Fibroblast of lung (primary cell): ENCODE measurements at regions not wholly inside any gene's neighbourhood (a gene's known extent, or its start where the extent isn't known, plus 50 kb on each side); places are given as distances from the start of the nearest gene placed in this dataset.

Experiments
- EZH2 ChIP-seq: IDR thresholded peaks from 2 replicates; pipeline ENCODE4 v1.5.1; 2012; ENCODE audit warnings: low read length, control low read depth, mild to moderate bottlenecking; ENCODE audit errors: missing control alignments
- TF ChIP-seq, protein P1 (sequence below), 2 donors: IDR thresholded peaks in 1 of 2; conservative IDR thresholded peaks in 1 of 2; 1 replicate in 1 of 2; 2 replicates in 1 of 2; pipeline ENCODE4 v1.5.1; 2011 to 2012; ENCODE audit warnings: low read length in 2 of 2, control low read depth in 1 of 2, inconsistent platforms in 1 of 2, low read depth in 1 of 2, mild to moderate bottlenecking in 1 of 2

DNA sequence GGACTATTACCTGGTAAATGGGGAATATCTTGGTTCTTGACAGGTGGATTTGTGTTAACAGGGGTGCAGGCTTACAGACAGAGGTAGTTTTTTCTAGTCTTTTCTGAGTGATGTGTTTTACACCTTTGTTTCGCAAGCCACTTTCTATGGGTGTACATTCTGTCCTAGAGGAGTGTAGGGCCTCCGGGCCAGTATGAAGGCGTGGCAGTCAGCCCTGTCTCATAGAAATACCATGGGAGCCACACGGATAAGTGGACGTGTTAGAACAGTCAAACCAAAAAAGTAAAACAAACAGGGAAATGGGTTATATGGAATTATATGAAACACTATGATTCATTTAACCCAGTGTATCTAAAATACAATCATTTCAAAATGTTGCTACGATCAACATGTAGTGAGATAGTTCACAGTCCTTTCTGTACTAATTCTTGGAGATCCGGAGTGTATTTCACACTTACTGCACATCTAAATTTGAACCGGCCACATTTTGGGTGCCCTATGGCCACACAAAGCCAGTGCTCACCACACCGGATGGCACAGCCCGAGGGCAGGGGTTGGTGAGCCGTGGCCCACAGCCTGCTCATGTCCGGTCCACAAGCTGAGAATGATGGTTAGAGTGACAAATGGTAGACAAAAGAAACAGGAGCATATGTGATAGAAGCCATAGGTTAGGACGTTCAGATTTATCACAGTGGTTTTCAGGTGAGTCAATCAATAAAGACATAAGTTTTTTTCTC, 80.1 kb upstream of the IRX4 start:
- TF ChIP-seq, protein P1, sequence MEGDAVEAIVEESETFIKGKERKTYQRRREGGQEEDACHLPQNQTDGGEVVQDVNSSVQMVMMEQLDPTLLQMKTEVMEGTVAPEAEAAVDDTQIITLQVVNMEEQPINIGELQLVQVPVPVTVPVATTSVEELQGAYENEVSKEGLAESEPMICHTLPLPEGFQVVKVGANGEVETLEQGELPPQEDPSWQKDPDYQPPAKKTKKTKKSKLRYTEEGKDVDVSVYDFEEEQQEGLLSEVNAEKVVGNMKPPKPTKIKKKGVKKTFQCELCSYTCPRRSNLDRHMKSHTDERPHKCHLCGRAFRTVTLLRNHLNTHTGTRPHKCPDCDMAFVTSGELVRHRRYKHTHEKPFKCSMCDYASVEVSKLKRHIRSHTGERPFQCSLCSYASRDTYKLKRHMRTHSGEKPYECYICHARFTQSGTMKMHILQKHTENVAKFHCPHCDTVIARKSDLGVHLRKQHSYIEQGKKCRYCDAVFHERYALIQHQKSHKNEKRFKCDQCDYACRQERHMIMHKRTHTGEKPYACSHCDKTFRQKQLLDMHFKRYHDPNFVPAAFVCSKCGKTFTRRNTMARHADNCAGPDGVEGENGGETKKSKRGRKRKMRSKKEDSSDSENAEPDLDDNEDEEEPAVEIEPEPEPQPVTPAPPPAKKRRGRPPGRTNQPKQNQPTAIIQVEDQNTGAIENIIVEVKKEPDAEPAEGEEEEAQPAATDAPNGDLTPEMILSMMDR (conservative IDR thresholded peaks at IDR 0.05 in 1 of 2, IDR thresholded peaks at IDR 0.05 in 1 of 2; ENCODE audit: low read depth in 1 of 2, low read length in 2 of 2) = no peak
- TF ChIP-seq EZH2 = no peak
